ENCODE measurements at regions not wholly inside any gene's neighbourhood (a gene's known extent, or its start where the extent isn't known, plus 50 kb on each side); places are given as distances from the start of the nearest gene placed in this dataset.
"Not testable (repeated sequence)": the region's sequence is repeated elsewhere in the genome, so short reads cannot be mapped to it uniquely, and the experiment has no call there.

- not testable (repeated sequence) for ATAC-seq (replicated peaks in 1 of 2); H3K9me3 Mint-ChIP-seq; H3K27ac Mint-ChIP-seq; H3K4me3 Mint-ChIP-seq; H3K36me3 Mint-ChIP-seq (ENCODE audit: insufficient read depth in 2 of 2); H3K4me1 Mint-ChIP-seq (ENCODE audit: low read depth); DNase-seq
- H3K27me3 Mint-ChIP-seq (ENCODE audit: low read depth), result peaks cover 21% of the 10 kb centered on the region
Observed at GRCh38 chr10:22467393-22467792, 122.1 kb downstream of the SPAG6 start.

GRCh38 chr10:22468570-22469320, 123.4 kb downstream of the SPAG6 start:
- Mint-ChIP-seq H3K36me3 (ENCODE audit: insufficient read depth in 2 of 2) (no peaks in the 10 kb centered on the region), H3K27ac (no peak overlapping the region), H3K9me3 (no peaks in the 10 kb centered on the region), H3K4me3 (no peak overlapping the region), H3K4me1 (ENCODE audit: low read depth) (no peaks in the 10 kb centered on the region), H3K27me3 (ENCODE audit: low read depth) (peaks cover 33% of the 10 kb centered on the region)
- ATAC-seq (replicated peaks in 1 of 2) (no peak), DNase-seq (no peak)

GRCh38 chr10:22473044-22473443, 127.7 kb downstream of the SPAG6 start:
- no peak overlapping the region for H3K4me3 Mint-ChIP-seq
- DNase-seq (no peak), ATAC-seq (replicated peaks in 1 of 2) (no peak)
- peaks cover 14% of the 10 kb centered on the region for H3K4me1 Mint-ChIP-seq (ENCODE audit: low read depth)
- peaks cover under 1 to 1% of the 10 kb centered on the region in 2 donors for H3K36me3 Mint-ChIP-seq (ENCODE audit: insufficient read depth in 2 of 2)
- no peak overlapping the region for H3K27ac Mint-ChIP-seq
- peaks cover 60% of the 10 kb centered on the region for H3K27me3 Mint-ChIP-seq (ENCODE audit: low read depth)
- H3K9me3 Mint-ChIP-seq, result no peaks in the 10 kb centered on the region

GRCh38 chr10:22473459-22473858, 128.2 kb downstream of the SPAG6 start:
- peaks cover 64% of the 10 kb centered on the region for H3K27me3 Mint-ChIP-seq (ENCODE audit: low read depth)
- DNase-seq, result no peak
- ATAC-seq (replicated peaks in 1 of 2), result no peak
- H3K27ac Mint-ChIP-seq, result no peak overlapping the region
- H3K9me3 Mint-ChIP-seq, result no peaks in the 10 kb centered on the region
- H3K4me1 Mint-ChIP-seq (ENCODE audit: low read depth), result peaks cover 14% of the 10 kb centered on the region
- H3K36me3 Mint-ChIP-seq (ENCODE audit: insufficient read depth in 2 of 2), result peaks cover 1 to 2% of the 10 kb centered on the region in 2 donors
- H3K4me3 Mint-ChIP-seq, result no peak overlapping the region

GRCh38 chr10:22475651-22476600, 130.6 kb downstream of the SPAG6 start:
- DNase-seq, result peak; percentile 53 to 55
- Mint-ChIP-seq H3K4me3 (peak overlapping the region; percentile 91 to 92), H3K4me1 (ENCODE audit: low read depth) (peaks cover 28% of the 10 kb centered on the region), H3K9me3 (no peaks in the 10 kb centered on the region), H3K36me3 (ENCODE audit: insufficient read depth in 2 of 2) (peaks cover 1 to 2% of the 10 kb centered on the region in 2 donors), H3K27me3 (ENCODE audit: low read depth) (peaks cover 62% of the 10 kb centered on the region), H3K27ac (peak overlapping the region; percentile 35)
- peak; percentile 67 to 69 for ATAC-seq (replicated peaks in 1 of 2)

- peaks cover 62% of the 10 kb centered on the region for H3K27me3 Mint-ChIP-seq (ENCODE audit: low read depth)
Observed at GRCh38 chr10:22476601-22477321, 131.5 kb downstream of the SPAG6 start.

GRCh38 chr10:22477334-22478287, 132.3 kb downstream of the SPAG6 start:
- peaks cover 56% of the 10 kb centered on the region for H3K27me3 Mint-ChIP-seq (ENCODE audit: low read depth)
- H3K36me3 Mint-ChIP-seq (ENCODE audit: insufficient read depth in 2 of 2), result peaks cover 1 to 2% of the 10 kb centered on the region in 2 donors
- H3K27ac Mint-ChIP-seq, result no peak overlapping the region
- peaks cover 34% of the 10 kb centered on the region for H3K4me1 Mint-ChIP-seq (ENCODE audit: low read depth)
- ATAC-seq (replicated peaks in 1 of 2) (no peak), DNase-seq (no peak)
- H3K9me3 Mint-ChIP-seq, result no peaks in the 10 kb centered on the region
- peak overlapping the region; percentile 69 to 76 for H3K4me3 Mint-ChIP-seq

More at GRCh38 chr10:22476601-22477321, 131.5 kb downstream of the SPAG6 start:
- no peak for DNase-seq
- Mint-ChIP-seq H3K27ac (no peak overlapping the region), H3K9me3 (no peaks in the 10 kb centered on the region), H3K4me1 (ENCODE audit: low read depth) (peaks cover 28% of the 10 kb centered on the region), H3K36me3 (ENCODE audit: insufficient read depth in 2 of 2) (peaks cover 1 to 2% of the 10 kb centered on the region in 2 donors), H3K4me3 (peak overlapping the region; percentile 69 to 76)
- ATAC-seq (replicated peaks in 1 of 2), result no peak

GRCh38 chr10:22478555-22479334, 133.4 kb downstream of the SPAG6 start:
- Mint-ChIP-seq H3K4me1 (ENCODE audit: low read depth) (peaks cover 42% of the 10 kb centered on the region), H3K36me3 (ENCODE audit: insufficient read depth in 2 of 2) (peaks cover 1 to 2% of the 10 kb centered on the region in 2 donors), H3K4me3 (peak overlapping the region; percentile 67 to 71), H3K9me3 (no peaks in the 10 kb centered on the region), H3K27me3 (ENCODE audit: low read depth) (peaks cover 47% of the 10 kb centered on the region), H3K27ac (no peak overlapping the region)
- DNase-seq (no peak), ATAC-seq (replicated peaks in 1 of 2) (no peak)

- peak overlapping the region; percentile 67 to 71 for H3K4me3 Mint-ChIP-seq
- H3K27me3 Mint-ChIP-seq (ENCODE audit: low read depth), result peaks cover 40% of the 10 kb centered on the region
- peaks cover 42% of the 10 kb centered on the region for H3K4me1 Mint-ChIP-seq (ENCODE audit: low read depth)
- peak; percentile 56 to 70 for ATAC-seq (replicated peaks in 1 of 2)
- peak; percentile 26 to 37 for DNase-seq
- no peak overlapping the region for H3K27ac Mint-ChIP-seq
- no peaks in the 10 kb centered on the region for H3K9me3 Mint-ChIP-seq
- peaks cover 1 to 2% of the 10 kb centered on the region in 2 donors for H3K36me3 Mint-ChIP-seq (ENCODE audit: insufficient read depth in 2 of 2)
Observed at GRCh38 chr10:22479419-22479818, 134.1 kb downstream of the SPAG6 start.

- Mint-ChIP-seq H3K27ac (no peak overlapping the region), H3K9me3 (no peaks in the 10 kb centered on the region), H3K4me1 (ENCODE audit: low read depth) (peaks cover 34% of the 10 kb centered on the region), H3K4me3 (no peak overlapping the region), H3K27me3 (ENCODE audit: low read depth) (peaks cover 24% of the 10 kb centered on the region), H3K36me3 (ENCODE audit: insufficient read depth in 2 of 2) (peaks cover 0 to 2% of the 10 kb centered on the region in 2 donors)
- no peak for DNase-seq
- no peak for ATAC-seq (replicated peaks in 1 of 2)
Observed at GRCh38 chr10:22481106-22481505, 135.8 kb downstream of the SPAG6 start.

- DNase-seq (no peak), ATAC-seq (replicated peaks in 1 of 2) (no peak)
- Mint-ChIP-seq H3K4me1 (ENCODE audit: low read depth) (peaks cover 29% of the 10 kb centered on the region), H3K27ac (no peak overlapping the region), H3K4me3 (peak overlapping the region in 1 of 2 donors; percentile 27), H3K36me3 (ENCODE audit: insufficient read depth in 2 of 2) (peaks cover 0 to 2% of the 10 kb centered on the region in 2 donors), H3K27me3 (ENCODE audit: low read depth) (peaks cover 30% of the 10 kb centered on the region), H3K9me3 (no peaks in the 10 kb centered on the region)
Observed at GRCh38 chr10:22481687-22482539, 136.6 kb downstream of the SPAG6 start.

Data from activated T-cell treated with anti-CD3 and anti-CD28 coated beads, Interleukin-2, amount 50 U/mL, for 72 hours (primary cell).